ENCODE measurements at regions not wholly inside any gene's neighbourhood (a gene's known extent, or its start where the extent isn't known, plus 50 kb on each side); places are given as distances from the start of the nearest gene placed in this dataset.
A peak's percentile ranks its signal among the peaks of the same experiment; 100 is the strongest.

DNA sequence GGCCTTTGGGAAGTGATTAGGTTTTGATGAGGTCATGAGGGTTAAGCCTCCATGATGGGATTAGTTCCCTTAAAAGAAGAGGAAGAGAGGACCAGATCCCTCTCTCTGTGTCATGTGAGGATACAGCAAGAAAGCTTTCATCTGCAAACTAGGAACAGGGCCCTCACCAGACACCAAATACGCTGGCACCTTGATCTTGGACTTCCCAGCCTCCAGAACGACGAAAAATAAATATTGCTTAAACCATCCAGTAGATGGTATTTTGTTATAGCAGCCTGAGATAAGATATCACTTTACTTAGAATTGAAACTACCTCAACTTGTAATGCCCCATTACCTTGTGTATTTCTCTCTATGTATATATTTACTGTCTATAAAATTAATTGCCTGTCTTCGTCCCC is 65.4 kb upstream of the NNAT start:
- DNase-seq, result no peak

DNA sequence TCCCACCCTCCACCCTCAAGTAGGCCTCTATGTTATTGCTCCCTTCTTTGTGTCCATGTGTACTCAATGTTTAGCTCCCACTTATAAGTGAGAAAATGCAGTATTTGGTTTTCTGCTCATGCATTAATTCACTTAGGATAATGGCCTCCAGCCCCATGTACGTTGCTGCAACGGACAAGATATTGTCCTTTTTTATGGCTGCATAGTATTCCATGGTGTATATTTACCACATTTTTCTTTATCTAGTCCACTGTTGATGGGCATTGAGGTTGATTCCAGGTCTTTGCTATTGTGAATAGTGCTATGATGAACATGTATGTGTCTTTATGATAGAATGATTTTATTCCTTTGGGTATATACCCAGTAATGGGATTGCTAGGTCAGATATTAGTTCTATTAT is 64.1 kb upstream of the NNAT start:
- no peak for DNase-seq

DNA sequence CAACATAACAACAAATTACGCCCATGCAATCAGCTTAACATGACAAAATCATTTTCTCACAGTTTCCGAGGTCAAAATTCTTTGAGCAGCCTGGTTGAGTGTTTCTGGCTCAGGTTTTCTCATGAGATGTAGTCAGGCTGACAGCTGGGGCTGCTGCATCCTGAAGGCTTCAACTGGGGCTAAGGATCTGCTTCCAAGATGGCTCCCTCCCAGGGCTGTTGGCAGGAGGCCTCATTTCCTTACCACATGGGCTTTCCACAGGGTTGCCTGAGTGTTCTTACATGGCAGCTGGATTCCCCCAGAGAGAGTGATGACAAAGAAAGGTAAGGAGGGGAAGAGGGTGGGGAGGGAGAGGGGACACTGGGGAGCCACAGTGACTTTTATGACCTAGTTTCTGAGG is 63.1 kb upstream of the NNAT start:
- no peak for DNase-seq

DNA sequence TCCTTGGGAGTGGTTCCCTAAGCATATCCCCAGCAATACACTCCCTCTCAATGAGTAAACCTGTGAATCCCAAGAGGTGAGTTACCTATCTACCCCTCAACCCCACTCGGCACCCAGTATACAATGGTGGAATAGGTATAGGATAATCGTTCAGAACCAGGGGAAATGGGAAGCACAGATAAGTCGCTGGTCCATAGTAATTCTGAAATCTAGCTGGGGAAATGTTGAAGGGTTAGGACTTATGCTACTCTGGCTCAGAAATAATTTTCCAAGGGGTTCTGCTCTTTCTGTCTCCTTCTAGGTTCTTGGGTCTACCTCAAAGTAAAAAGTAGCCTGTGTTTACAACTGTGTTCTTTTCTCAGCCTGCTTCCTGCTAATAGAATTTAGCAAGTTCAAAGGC is 62.3 kb upstream of the NNAT start:
- DNase-seq, result no peak

DNA sequence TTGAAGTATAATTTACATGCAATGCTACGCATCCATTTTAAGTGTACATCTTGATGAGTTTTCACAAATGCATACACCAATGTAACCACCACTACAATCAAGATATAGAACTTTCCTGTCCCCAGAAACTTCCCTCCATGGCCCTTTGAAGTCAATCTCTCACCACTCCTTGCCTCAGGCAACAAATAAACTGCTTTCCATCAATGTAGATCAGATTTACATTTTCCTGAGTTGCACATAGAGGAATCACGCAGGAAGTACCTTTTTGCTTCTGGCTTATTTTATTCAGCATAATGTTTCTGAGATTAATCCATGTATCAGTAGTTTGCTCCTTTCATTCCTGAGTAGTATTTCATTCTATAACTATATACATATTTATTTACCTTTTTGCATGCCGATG is 59.6 kb upstream of the NNAT start:
- no peak for DNase-seq

DNA sequence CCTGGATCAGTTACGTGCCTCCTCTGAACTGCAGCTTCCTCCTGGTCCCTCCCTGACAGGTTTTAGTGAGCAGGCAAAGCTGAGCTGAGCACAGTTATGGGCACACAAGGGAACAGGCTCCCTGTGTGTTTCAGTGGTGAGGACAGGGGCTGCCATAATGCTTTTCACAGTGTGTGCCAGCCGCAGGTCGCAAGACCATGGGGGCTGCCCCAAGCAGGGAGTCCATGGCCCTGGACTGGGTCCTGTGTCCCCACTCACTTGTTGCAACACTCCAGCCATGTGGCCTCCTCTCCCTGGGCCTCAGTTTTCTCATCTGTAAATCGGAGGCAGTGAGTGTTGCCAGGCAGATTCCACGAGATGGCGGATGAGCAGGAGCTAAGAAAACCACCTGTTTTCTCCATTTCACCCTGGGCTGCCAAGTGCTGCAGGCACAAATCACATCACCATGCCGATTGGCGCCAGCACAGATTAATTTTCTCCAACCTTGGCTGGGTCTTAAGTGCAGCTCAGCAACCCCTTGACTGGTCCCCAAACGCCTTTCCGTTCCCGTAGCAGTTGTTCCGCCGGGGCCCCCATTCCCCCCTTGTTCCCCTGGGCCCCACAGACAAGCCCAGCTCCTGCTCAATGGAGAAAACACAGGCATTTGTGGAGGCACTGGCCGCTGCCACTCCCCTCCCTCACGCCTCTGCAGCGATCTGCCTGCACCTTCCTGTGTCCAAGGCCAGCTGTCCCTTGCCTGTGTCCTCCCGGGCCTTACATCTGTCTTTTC is 57.1 kb upstream of the NNAT start:
- DNase-seq, result peak; percentile 16 to 50

DNA sequence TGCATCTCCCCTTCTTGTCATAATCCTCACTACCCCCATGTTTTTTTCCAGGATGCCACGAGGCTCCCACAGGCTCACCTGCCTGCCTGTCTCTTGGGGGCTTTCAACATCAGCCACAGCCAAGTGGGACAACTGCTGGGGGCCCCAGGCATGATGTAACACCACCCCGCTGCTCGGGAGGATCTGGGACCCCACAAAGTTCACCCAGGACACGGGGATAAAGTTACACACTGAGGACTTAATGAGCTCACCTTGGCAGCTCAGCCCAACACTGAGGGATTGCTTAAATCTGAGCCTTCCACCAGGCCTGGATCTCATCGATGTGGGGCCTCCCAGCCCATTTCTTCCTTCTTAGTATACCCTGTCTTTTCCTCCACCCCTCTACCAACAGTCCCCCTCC is 56.4 kb upstream of the NNAT start:
- no peak for DNase-seq

Measured in NCI-H524 (cell line).